K562 (cell line): ENCODE measurements at regions not wholly inside any gene's neighbourhood (a gene's known extent, or its start where the extent isn't known, plus 50 kb on each side); places are given as distances from the start of the nearest gene placed in this dataset.

Source experiments
- BCL6 ChIP-seq: fragments of 250-450 bp; sonication (Bioruptor Pico); IDR thresholded peaks from 2 replicates; pipeline ENCODE4 v1.4.0; 2020
- E2F6 ChIP-seq, 2 experiments: IDR thresholded peaks; 2 replicates each; pipeline ENCODE4 v1.6.1; 2011; ENCODE audit warnings: borderline replicate concordance in 1 of 2, control low read depth in 1 of 2, low read depth in 1 of 2, low read length in 1 of 2, mild to moderate bottlenecking in 1 of 2, mixed read lengths in 1 of 2, moderate library complexity in 1 of 2; ENCODE audit not compliant: insufficient read depth in 1 of 2, insufficient read length in 1 of 2, poor library complexity in 1 of 2, severe bottlenecking in 1 of 2; ENCODE audit errors: extremely low read depth in 1 of 2
- EP300 ChIP-seq: IDR thresholded peaks from 2 replicates; pipeline ENCODE4 v1.6.1; 2012; ENCODE audit warnings: low read length, improper control_type of control experiment
- HEY1 ChIP-seq: fragments of 250-450 bp; sonication (Bioruptor Pico); IDR thresholded peaks from 2 replicates; pipeline ENCODE4 v1.5.0; 2020; ENCODE audit warnings: mild to moderate bottlenecking, moderate library complexity, borderline replicate concordance
- KAT2B ChIP-seq: IDR thresholded peaks from one replicate; pipeline ENCODE4 v1.6.1; 2012; ENCODE audit warnings: low read depth, mild to moderate bottlenecking, control low read depth, inconsistent platforms, low read length, moderate library complexity
- SAP30 ChIP-seq: fragments of 200-600 bp; sonication (generic); IDR thresholded peaks from 2 replicates; pipeline ENCODE4 v1.6.1; 2012; ENCODE audit warnings: borderline replicate concordance, low read depth, mild to moderate bottlenecking, moderate library complexity, low read length, control low read depth, inconsistent platforms; ENCODE audit not compliant: insufficient read depth, poor library complexity, severe bottlenecking
- SMAD1 ChIP-seq: fragments of 150-350 bp; IDR thresholded peaks from 2 replicates; pipeline ENCODE4 v1.6.1; 2014; ENCODE audit warnings: low read length, low read depth; ENCODE audit not compliant: partially characterized antibody
- TF ChIP-seq, protein P1 (sequence below): sonication (generic); formaldehyde crosslinking; IDR thresholded peaks from 2 replicates; pipeline ENCODE4 v1.8.0; 2023; ENCODE audit warnings: mild to moderate bottlenecking, missing genetic modification reagents
- TF ChIP-seq, protein P2 (sequence below), 2 experiments: fragments of 450-650 bp; formaldehyde crosslinking in 1 of 2; IDR thresholded peaks; 2 replicates each; pipeline versions ENCODE4 v1.4.0 to v1.6.1; 2014 to 2020; ENCODE audit warnings: mild to moderate bottlenecking in 2 of 2, borderline replicate concordance in 1 of 2, low read depth in 1 of 2
- TF ChIP-seq, protein P3 (sequence below): fragments of 250-450 bp; sonication (Bioruptor Pico); IDR thresholded peaks from 2 replicates; pipeline ENCODE4 v1.4.0; 2020; ENCODE audit warnings: mild to moderate bottlenecking, moderate library complexity, borderline replicate concordance

DNA sequence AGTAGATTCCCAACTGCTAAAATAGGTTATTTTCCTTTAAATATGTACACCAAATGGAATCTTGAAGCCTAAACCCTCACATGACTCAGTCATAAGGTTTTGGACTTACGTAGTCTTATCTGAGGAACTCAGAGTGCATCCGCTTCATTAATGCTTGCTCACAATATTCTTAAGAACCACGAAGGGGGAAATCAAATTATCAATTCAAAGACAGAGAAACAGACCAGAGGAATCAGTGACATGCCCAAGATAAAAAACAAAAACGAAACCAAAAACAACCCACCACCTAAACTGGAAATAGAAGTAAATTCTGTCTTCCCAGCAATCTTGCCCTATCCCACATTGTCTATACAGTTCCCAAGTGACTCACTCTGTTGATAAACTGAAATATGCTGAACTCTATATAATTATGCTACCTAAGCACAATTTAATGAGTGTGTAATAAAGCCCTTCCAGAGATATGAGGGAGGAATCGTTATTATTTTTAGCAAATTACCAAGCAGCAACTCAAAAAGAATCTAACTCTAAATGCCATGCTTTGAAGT lies 135.4 kb upstream of the CBLB start (continued):
- TF ChIP-seq, protein P1, sequence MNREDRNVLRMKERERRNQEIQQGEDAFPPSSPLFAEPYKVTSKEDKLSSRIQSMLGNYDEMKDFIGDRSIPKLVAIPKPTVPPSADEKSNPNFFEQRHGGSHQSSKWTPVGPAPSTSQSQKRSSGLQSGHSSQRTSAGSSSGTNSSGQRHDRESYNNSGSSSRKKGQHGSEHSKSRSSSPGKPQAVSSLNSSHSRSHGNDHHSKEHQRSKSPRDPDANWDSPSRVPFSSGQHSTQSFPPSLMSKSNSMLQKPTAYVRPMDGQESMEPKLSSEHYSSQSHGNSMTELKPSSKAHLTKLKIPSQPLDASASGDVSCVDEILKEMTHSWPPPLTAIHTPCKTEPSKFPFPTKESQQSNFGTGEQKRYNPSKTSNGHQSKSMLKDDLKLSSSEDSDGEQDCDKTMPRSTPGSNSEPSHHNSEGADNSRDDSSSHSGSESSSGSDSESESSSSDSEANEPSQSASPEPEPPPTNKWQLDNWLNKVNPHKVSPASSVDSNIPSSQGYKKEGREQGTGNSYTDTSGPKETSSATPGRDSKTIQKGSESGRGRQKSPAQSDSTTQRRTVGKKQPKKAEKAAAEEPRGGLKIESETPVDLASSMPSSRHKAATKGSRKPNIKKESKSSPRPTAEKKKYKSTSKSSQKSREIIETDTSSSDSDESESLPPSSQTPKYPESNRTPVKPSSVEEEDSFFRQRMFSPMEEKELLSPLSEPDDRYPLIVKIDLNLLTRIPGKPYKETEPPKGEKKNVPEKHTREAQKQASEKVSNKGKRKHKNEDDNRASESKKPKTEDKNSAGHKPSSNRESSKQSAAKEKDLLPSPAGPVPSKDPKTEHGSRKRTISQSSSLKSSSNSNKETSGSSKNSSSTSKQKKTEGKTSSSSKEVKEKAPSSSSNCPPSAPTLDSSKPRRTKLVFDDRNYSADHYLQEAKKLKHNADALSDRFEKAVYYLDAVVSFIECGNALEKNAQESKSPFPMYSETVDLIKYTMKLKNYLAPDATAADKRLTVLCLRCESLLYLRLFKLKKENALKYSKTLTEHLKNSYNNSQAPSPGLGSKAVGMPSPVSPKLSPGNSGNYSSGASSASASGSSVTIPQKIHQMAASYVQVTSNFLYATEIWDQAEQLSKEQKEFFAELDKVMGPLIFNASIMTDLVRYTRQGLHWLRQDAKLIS: no peak
- TF ChIP-seq SAP30: no peak
- TF ChIP-seq SMAD1: no peak
- TF ChIP-seq, protein P2, sequence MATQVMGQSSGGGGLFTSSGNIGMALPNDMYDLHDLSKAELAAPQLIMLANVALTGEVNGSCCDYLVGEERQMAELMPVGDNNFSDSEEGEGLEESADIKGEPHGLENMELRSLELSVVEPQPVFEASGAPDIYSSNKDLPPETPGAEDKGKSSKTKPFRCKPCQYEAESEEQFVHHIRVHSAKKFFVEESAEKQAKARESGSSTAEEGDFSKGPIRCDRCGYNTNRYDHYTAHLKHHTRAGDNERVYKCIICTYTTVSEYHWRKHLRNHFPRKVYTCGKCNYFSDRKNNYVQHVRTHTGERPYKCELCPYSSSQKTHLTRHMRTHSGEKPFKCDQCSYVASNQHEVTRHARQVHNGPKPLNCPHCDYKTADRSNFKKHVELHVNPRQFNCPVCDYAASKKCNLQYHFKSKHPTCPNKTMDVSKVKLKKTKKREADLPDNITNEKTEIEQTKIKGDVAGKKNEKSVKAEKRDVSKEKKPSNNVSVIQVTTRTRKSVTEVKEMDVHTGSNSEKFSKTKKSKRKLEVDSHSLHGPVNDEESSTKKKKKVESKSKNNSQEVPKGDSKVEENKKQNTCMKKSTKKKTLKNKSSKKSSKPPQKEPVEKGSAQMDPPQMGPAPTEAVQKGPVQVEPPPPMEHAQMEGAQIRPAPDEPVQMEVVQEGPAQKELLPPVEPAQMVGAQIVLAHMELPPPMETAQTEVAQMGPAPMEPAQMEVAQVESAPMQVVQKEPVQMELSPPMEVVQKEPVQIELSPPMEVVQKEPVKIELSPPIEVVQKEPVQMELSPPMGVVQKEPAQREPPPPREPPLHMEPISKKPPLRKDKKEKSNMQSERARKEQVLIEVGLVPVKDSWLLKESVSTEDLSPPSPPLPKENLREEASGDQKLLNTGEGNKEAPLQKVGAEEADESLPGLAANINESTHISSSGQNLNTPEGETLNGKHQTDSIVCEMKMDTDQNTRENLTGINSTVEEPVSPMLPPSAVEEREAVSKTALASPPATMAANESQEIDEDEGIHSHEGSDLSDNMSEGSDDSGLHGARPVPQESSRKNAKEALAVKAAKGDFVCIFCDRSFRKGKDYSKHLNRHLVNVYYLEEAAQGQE (IDR thresholded peaks at IDR 0.05; ENCODE audit: borderline replicate concordance): peak; percentile 14; the same call in 1 of the 2 replicates
- TF ChIP-seq, protein P2 (CRISPR knock-in tag; IDR thresholded peaks at IDR 0.05; ENCODE audit: low read depth): no peak
- no peak for TF ChIP-seq KAT2B
- TF ChIP-seq BCL6 (CRISPR knock-in tag): no peak
- no peak for TF ChIP-seq HEY1
- peak; percentile 59; the same call in 1 of the 2 replicates for TF ChIP-seq EP300
- TF ChIP-seq, protein P3, sequence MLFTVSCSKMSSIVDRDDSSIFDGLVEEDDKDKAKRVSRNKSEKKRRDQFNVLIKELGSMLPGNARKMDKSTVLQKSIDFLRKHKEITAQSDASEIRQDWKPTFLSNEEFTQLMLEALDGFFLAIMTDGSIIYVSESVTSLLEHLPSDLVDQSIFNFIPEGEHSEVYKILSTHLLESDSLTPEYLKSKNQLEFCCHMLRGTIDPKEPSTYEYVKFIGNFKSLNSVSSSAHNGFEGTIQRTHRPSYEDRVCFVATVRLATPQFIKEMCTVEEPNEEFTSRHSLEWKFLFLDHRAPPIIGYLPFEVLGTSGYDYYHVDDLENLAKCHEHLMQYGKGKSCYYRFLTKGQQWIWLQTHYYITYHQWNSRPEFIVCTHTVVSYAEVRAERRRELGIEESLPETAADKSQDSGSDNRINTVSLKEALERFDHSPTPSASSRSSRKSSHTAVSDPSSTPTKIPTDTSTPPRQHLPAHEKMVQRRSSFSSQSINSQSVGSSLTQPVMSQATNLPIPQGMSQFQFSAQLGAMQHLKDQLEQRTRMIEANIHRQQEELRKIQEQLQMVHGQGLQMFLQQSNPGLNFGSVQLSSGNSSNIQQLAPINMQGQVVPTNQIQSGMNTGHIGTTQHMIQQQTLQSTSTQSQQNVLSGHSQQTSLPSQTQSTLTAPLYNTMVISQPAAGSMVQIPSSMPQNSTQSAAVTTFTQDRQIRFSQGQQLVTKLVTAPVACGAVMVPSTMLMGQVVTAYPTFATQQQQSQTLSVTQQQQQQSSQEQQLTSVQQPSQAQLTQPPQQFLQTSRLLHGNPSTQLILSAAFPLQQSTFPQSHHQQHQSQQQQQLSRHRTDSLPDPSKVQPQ (CRISPR knock-in tag): no peak
- TF ChIP-seq E2F6 (IDR thresholded peaks at IDR 0.05; ENCODE audit: borderline replicate concordance in 1 of 2, extremely low read depth in 1 of 2, insufficient read depth in 1 of 2, insufficient read length in 1 of 2, low read depth in 1 of 2, low read length in 1 of 2, poor library complexity in 1 of 2, severe bottlenecking in 1 of 2): no peak
